PC-9 (cell line): ENCODE measurements at regions not wholly inside any gene's neighbourhood (a gene's known extent, or its start where the extent isn't known, plus 50 kb on each side); places are given as distances from the start of the nearest gene placed in this dataset.

Experiments used
- CTCF ChIP-seq: fragments of 200-600 bp; sonication (generic); conservative IDR thresholded peaks from 2 replicates; pipeline ENCODE4 v1.6.1; 2017; ENCODE audit warnings: mixed run types, antibody characterized with exemption, mild to moderate bottlenecking, moderate library complexity
- EZH2 ChIP-seq: fragments of 200-600 bp; sonication (generic); IDR thresholded peaks from 2 replicates; pipeline ENCODE4 v1.8.0; 2017; ENCODE audit warnings: antibody characterized with exemption, low read depth

DNA sequence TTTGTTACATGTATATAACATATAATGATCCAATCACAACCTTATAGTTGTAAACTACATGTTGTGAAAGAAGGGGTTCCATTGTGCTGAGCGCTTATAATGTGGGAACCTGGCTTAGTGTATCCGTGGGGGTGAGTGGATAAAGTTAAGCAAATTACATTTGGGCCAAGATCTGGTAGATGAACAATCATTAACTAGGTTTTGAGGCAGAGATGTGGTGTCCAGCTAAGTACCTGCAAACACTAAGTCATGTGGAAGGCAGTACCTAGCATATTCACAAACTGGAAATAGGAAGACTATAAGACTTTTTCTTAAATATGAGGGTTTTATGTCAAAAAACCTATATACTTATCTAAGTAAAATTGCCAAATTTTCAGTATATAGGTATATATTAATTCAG is 167.2 kb upstream of the PDE4B start:
- TF ChIP-seq CTCF (no peak), EZH2 (no peak)
